ENCODE measurements at regions not wholly inside any gene's neighbourhood (a gene's known extent, or its start where the extent isn't known, plus 50 kb on each side); places are given as distances from the start of the nearest gene placed in this dataset.
"Not testable (repeated sequence)": the region's sequence is repeated elsewhere in the genome, so short reads cannot be mapped to it uniquely, and the experiment has no call there.

DNA sequence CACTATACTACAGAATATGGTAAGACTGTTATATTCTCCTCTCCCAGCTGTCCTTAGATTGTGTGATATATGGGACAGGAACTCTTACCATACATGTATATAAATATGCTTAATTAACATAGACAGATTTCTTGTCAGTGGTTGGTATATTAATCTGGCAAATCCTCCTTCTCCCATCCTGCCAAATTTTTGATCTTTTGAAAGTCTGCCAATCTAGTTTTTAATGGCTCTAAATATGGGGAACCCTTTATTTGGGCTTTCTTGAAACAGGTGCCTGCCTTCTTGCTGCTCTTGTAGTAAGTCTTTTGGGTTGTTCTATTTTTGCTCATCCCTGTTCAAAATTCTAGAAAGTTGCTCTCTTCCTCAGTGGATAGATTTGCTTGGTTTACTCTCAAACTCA, 63.5 kb downstream of the SPATA31D1 start:
- DNase-seq = no peak

GRCh38 chr9:82054264-82055015, 65.9 kb downstream of the SPATA31D1 start:
- DNase-seq = no peak

DNA sequence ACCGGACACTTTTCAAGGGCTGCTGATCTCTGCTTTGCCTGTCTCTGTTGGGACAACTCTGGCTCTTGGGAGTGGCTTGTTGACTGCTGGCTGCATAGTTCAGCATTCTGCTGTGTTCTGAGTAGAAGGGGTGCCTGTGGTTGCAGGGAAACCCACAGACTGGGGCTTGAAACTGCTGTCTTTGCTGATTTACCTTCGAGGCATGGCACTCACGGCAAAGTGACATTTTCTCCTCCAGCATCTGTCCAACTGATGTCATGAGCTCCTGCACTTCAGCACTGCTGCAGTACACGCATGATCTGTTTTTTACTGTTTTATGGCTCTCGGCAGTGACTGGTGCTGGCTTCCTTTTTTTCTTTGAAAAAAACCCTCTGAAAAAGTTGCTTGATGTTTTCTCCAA, 69.2 kb downstream of the SPATA31D1 start:
- no peak for DNase-seq

DNA sequence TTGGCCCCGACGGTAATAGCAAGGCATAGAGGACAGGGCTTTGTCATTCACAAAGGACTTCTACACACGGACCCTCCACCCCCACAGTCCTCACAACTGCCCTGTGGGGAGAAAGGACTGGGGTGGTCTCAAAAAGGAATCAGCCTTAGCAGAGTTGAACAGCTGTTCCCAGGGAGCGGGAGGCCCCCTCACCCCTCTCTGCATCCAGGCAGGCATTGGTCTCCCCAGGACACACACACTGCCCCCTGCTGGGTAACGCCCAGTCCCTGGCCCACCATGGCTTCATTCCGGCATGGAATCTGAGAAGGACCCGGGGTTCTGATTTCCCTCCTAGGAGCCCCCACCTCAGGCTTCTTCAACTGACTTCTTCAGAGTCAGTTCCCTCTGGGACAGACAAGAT, 73.2 kb downstream of the SPATA31D1 start:
- not testable (repeated sequence) for DNase-seq

GRCh38 chr9:82062245-82062644, 73.7 kb downstream of the SPATA31D1 start:
- no peak for DNase-seq

DNA sequence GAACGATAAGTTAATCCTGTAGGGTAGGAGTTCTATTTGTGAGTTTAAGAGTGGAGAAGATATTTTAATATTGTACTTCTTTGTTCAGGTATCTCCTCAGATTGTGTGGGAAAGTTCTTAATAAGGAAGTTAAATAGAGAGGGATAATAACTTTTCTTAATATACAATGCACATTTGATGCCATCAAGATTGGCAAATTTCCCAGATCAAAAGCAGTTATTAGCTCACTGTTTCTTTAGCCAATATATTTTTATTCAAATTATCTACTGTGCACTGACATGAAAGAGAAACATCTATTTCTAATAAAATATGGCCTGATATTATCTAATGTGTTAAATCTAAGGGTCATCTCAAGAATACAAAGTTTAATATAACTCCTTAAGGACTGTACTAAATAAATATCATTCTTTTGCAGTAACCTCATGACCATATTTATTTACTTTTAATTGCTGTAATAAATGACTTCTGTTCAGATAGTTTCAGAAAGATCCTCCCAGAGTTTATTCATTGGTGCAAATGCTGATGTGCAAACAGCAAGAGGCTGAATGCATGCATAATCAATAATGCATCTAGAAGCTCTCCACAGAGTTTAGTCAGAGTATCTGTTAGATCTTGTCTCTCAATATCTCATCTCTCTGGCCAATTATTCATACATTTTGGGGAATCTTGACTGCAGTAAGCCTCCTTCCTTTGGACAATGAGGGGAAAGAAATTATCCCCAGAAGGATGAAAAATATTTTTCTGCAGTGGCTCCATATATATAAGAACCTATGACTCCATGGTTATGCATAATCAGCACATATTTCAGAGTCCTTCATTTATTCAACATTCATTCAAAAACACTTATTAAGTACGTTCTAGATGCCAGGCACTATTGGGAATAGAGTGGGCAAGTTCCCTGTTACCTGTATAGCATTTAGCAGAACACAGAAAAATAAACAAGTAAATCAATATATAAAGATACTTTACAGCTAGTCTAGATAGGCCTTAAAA, 85.3 kb downstream of the SPATA31D1 start:
- DNase-seq = no peak

- no peak for DNase-seq
Measured at GRCh38 chr9:82080265-82080664, 91.7 kb downstream of the SPATA31D1 start.

- no peak for DNase-seq
Measured at GRCh38 chr9:82081496-82081895, 92.9 kb downstream of the SPATA31D1 start.

- no peak for DNase-seq
Measured at GRCh38 chr9:82082563-82082962, 94.0 kb downstream of the SPATA31D1 start.

GRCh38 chr9:82088591-82088990, 100.0 kb downstream of the SPATA31D1 start:
- DNase-seq = no peak

GRCh38 chr9:82090046-82090445, 101.5 kb downstream of the SPATA31D1 start:
- no peak for DNase-seq

DNA sequence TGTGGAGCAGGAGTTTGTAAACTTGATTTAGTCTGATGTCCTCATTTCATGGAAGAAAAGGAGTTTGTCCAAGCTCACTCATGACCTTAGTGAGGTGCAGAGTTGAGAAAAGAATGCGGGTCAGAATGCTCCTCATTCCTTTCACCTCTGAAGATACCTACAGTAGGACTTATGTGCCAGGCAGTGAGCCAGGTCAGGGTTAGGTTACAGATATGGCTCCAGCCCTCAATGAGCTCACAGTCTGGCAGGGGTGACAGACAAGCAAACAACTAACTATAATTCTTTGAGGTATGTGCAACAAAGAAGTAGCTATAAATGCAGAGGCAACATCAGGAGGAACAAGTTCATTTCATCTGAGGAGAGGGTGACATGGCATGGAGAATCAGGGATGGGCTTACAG, 102.5 kb downstream of the SPATA31D1 start:
- DNase-seq = no peak

GRCh38 chr9:82091610-82092009, 103.0 kb downstream of the SPATA31D1 start:
- DNase-seq = no peak

- no peak for DNase-seq
Measured at GRCh38 chr9:82101475-82101874, 112.9 kb downstream of the SPATA31D1 start.

- no peak for DNase-seq
Measured at GRCh38 chr9:82104252-82104651, 115.7 kb downstream of the SPATA31D1 start.

GRCh38 chr9:82105729-82106128, 117.2 kb downstream of the SPATA31D1 start:
- DNase-seq = no peak

DNA sequence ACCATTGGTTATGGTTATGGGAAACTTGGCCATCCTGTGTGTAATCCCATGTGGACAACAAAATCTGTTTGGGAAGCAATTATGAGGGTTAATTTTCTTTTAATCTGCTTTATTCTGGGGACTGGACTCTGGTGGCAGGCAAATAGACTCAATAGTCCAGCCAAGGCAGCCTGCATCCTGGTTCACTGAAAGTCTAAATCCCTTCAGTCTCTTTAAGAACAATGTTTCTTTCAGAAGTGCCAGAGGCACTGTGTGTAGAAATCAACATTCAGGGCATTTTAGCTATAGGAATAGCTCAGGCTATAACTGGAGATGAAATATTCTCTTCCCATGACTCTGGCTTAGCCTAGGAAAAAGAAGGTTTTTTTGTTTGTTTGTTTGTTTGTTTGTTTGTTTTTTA, 118.0 kb downstream of the SPATA31D1 start:
- DNase-seq = no peak

DNA sequence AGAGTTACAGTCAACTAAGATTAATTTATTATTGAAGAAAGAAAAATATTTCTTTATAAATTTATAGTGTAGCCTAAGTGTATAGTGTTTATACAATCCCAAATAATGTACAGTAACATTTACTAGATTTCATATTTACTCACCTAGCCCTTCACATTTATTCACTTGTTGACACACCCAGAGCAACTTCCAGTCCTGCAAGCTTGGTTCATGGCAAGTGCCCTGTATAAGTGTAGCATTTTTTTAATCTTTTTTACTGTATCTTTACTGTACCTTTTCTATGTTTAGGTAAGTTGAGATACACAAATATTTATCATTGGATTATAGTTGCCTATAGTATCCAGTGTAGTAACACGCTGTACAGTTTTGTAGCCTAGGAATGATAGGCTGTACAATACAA, 119.9 kb downstream of the SPATA31D1 start:
- no peak for DNase-seq

GRCh38 chr9:82108941-82109340, 120.4 kb downstream of the SPATA31D1 start:
- DNase-seq = no peak

- no peak for DNase-seq
Measured at GRCh38 chr9:82109626-82110025, 121.1 kb downstream of the SPATA31D1 start.

DNA sequence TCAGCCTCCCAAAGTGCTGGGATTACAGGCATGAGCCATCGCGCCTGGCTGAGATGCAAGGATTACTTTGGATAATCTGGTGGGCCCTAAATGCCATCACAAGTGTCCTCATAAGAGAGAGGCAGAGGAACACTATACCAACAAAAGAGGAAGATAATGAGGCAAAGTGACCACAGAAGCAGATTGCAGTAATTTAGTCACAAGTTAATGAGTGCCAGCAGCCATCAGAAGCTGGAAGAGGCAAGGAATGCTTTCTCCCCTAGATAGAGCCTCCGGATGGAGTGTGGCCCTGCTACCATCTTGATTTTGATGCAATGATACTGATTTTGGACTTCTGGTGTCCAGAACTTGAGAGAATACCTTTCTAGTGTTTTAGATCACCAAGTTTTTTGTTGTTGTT, 122.3 kb downstream of the SPATA31D1 start:
- no peak for DNase-seq

- no peak for DNase-seq
Measured at GRCh38 chr9:82115331-82115730, 126.8 kb downstream of the SPATA31D1 start.

GRCh38 chr9:82115900-82116299, 127.3 kb downstream of the SPATA31D1 start:
- DNase-seq = no peak

GRCh38 chr9:82116556-82116955, 128.0 kb downstream of the SPATA31D1 start:
- no peak for DNase-seq
